KMS-11 (cell line): ENCODE measurements at regions not wholly inside any gene's neighbourhood (a gene's known extent, or its start where the extent isn't known, plus 50 kb on each side); places are given as distances from the start of the nearest gene placed in this dataset.

Source experiments
- H2AFZ ChIP-seq: fragments of 200-600 bp; sonication (generic); 2 replicates; pipeline ENCODE4 v1.6.1; 2016; ENCODE audit warnings: antibody characterized with exemption, mixed run types, low read depth
- H3K27ac ChIP-seq: fragments of 200-600 bp; sonication (generic); 2 replicates; pipeline ENCODE4 v1.6.1; 2016; ENCODE audit warnings: mild to moderate bottlenecking, mixed run types
- H3K27me3 ChIP-seq: fragments of 200-600 bp; sonication (generic); 2 replicates; pipeline ENCODE4 v1.6.1; 2017; ENCODE audit warnings: mild to moderate bottlenecking, low read depth, mixed run types, moderate library complexity; ENCODE audit not compliant: insufficient read depth
- H3K36me3 ChIP-seq: fragments of 200-600 bp; sonication (generic); 2 replicates; pipeline ENCODE4 v1.6.1; 2017; ENCODE audit warnings: mild to moderate bottlenecking, mixed run types; ENCODE audit not compliant: insufficient read depth
- H3K4me1 ChIP-seq: fragments of 200-600 bp; sonication (generic); 2 replicates; pipeline ENCODE4 v1.6.1; 2016; ENCODE audit warnings: mild to moderate bottlenecking, low read depth, mixed run types; ENCODE audit not compliant: poor library complexity, severe bottlenecking
- H3K4me2 ChIP-seq: fragments of 200-600 bp; sonication (generic); 2 replicates; pipeline ENCODE4 v1.7.0; 2016; ENCODE audit warnings: mild to moderate bottlenecking, mixed run types
- H3K4me3 ChIP-seq: fragments of 200-600 bp; sonication (generic); IDR thresholded peaks from 2 replicates; pipeline ENCODE4 v1.6.1; 2017; ENCODE audit warnings: low read depth, low read length, mixed read lengths; ENCODE audit not compliant: insufficient read depth
- H3K79me2 ChIP-seq: fragments of 200-600 bp; sonication (generic); 2 replicates; pipeline ENCODE4 v1.6.1; 2016; ENCODE audit warnings: low read depth, mixed run types; ENCODE audit not compliant: insufficient read depth
- H3K9ac ChIP-seq: fragments of 200-600 bp; sonication (generic); 2 replicates; pipeline ENCODE4 v1.6.1; 2016; ENCODE audit warnings: mild to moderate bottlenecking, mixed run types
- H4K20me1 ChIP-seq: fragments of 200-600 bp; sonication (generic); 2 replicates; pipeline ENCODE4 v1.6.1; 2016; ENCODE audit warnings: mild to moderate bottlenecking, mixed run types; ENCODE audit not compliant: insufficient read depth
- CTCF ChIP-seq: fragments of 200-600 bp; sonication (generic); conservative IDR thresholded peaks from 2 replicates; pipeline ENCODE4 v1.6.1; 2017; ENCODE audit warnings: low read depth, mild to moderate bottlenecking, antibody characterized with exemption, low read length, moderate library complexity, mixed read lengths

GRCh38 chr5:147162740-147163139, 72.1 kb upstream of the STK32A start:
- Histone ChIP-seq H2AFZ (no peak overlapping the region), H3K27me3 (no peaks in the 10 kb centered on the region), H3K4me3 (no peak overlapping the region), H3K36me3 (no peaks in the 10 kb centered on the region), H3K4me1 (no peaks in the 10 kb centered on the region), H3K9ac (no peak overlapping the region), H3K4me2 (no peak overlapping the region), H3K79me2 (no peaks in the 10 kb centered on the region), H3K27ac (no peak overlapping the region), H4K20me1 (no peaks in the 10 kb centered on the region)
- no peak for TF ChIP-seq CTCF

GRCh38 chr5:147167529-147167928, 67.3 kb upstream of the STK32A start:
- TF ChIP-seq CTCF, result no peak
- H3K9ac ChIP-seq, result no peak overlapping the region
- no peaks in the 10 kb centered on the region for H3K79me2 ChIP-seq
- no peak overlapping the region for H3K4me3 ChIP-seq
- H3K4me2 ChIP-seq, result no peak overlapping the region
- H4K20me1 ChIP-seq, result no peaks in the 10 kb centered on the region
- H3K27me3 ChIP-seq, result no peaks in the 10 kb centered on the region
- H3K36me3 ChIP-seq, result no peaks in the 10 kb centered on the region
- peaks cover 25% of the 10 kb centered on the region for H3K4me1 ChIP-seq
- no peak overlapping the region for H2AFZ ChIP-seq
- no peak overlapping the region for H3K27ac ChIP-seq

GRCh38 chr5:147168578-147169327, 66.1 kb upstream of the STK32A start:
- Histone ChIP-seq H3K27ac (no peak overlapping the region; the same call in 1 of the 2 replicates), H3K36me3 (no peaks in the 10 kb centered on the region), H4K20me1 (no peaks in the 10 kb centered on the region), H3K4me2 (peak overlapping the region; percentile 15; the same call in 1 of the 2 replicates), H3K4me1 (peaks cover 25% of the 10 kb centered on the region), H3K9ac (no peak overlapping the region), H3K27me3 (no peaks in the 10 kb centered on the region), H3K4me3 (no peak overlapping the region), H2AFZ (peak overlapping the region; percentile 9; the same call in 1 of the 2 replicates), H3K79me2 (no peaks in the 10 kb centered on the region)
- TF ChIP-seq CTCF, result no peak

- Histone ChIP-seq H3K27me3 (no peaks in the 10 kb centered on the region), H3K27ac (peak overlapping the region; percentile 38; the same call in 1 of the 2 replicates), H4K20me1 (no peaks in the 10 kb centered on the region), H3K9ac (no peak overlapping the region), H3K36me3 (no peaks in the 10 kb centered on the region), H3K4me1 (peaks cover 25% of the 10 kb centered on the region), H3K79me2 (no peaks in the 10 kb centered on the region), H3K4me2 (peak overlapping the region; percentile 37; the same call in 1 of the 2 replicates), H2AFZ (no peak overlapping the region), H3K4me3 (no peak overlapping the region)
- TF ChIP-seq CTCF, result no peak
Observed at GRCh38 chr5:147169399-147169798, 65.4 kb upstream of the STK32A start.
